ENCODE measurements at regions not wholly inside any gene's neighbourhood (a gene's known extent, or its start where the extent isn't known, plus 50 kb on each side); places are given as distances from the start of the nearest gene placed in this dataset.

- no peak for TF ChIP-seq CTCF (IDR thresholded peaks at IDR 0.05)
- no peak for TF ChIP-seq POLR2A (IDR thresholded peaks at IDR 0.05)
- TF ChIP-seq EP300 (IDR thresholded peaks at IDR 0.05) = no peak
- no peak for TF ChIP-seq POLR2AphosphoS5 (IDR thresholded peaks at IDR 0.05)
Measured at GRCh38 chr18:53747210-53747609, 477.3 kb downstream of the MBD2 start.
